H1 (cell line): ENCODE measurements at regions not wholly inside any gene's neighbourhood (a gene's known extent, or its start where the extent isn't known, plus 50 kb on each side); places are given as distances from the start of the nearest gene placed in this dataset.

Experiments used
- CTCF ChIA-PET: fragments of 300-600 bp; sonication (Branson Sonifier 250); formaldehyde crosslinking; loops from one replicate; lab custom pipeline; 2021; ENCODE audit not compliant: partially characterized antibody; lab: Charles Lee
- POLR2A ChIA-PET: fragments of 300-600 bp; sonication (Branson Sonifier 250); formaldehyde crosslinking; loops from one replicate; lab custom pipeline; 2021; ENCODE audit warnings: inconsistent platforms; ENCODE audit not compliant: partially characterized antibody; lab: Charles Lee
- DNase-seq, 2 experiments: peaks; one replicate each; pipeline versions ENCODE4 v3.0.0 to v3.0.0-alpha.2; 2010 to 2022; ENCODE audit warnings: low spot score in 2 of 2, low read depth in 1 of 2, mixed read lengths in 1 of 2
- FAIRE-seq: peaks from 2 replicates; lab custom pipeline; 2011; peaks lifted over from hg19 to GRCh38; lab: Jason Lieb, UNC
- H2AFZ ChIP-seq: 2 replicates; pipeline ENCODE4 v1.8.1; 2012; ENCODE audit warnings: low read length, inconsistent platforms
- H2AK5ac ChIP-seq: 2 replicates; pipeline ENCODE4 v1.6.1; 2013; ENCODE audit warnings: low read depth, low read length
- H2BK120ac ChIP-seq: replicated peaks from 2 replicates; pipeline ENCODE3; 2013; ENCODE audit warnings: low read depth, low read length, inconsistent platforms
- H2BK12ac ChIP-seq: 2 replicates; pipeline ENCODE4 v1.6.1; 2013; ENCODE audit warnings: low read depth, low read length
- H2BK15ac ChIP-seq: 2 replicates; pipeline ENCODE4 v1.6.1; 2013; ENCODE audit warnings: low read length
- H2BK20ac ChIP-seq: 2 replicates; pipeline ENCODE4 v1.6.1; 2013; ENCODE audit warnings: low read length
- H2BK5ac ChIP-seq: 2 replicates; pipeline ENCODE4 v1.6.1; 2013; ENCODE audit warnings: low read depth, low read length
- H3K14ac ChIP-seq: 2 replicates; pipeline ENCODE4 v1.6.1; 2013; ENCODE audit warnings: inconsistent platforms; ENCODE audit not compliant: insufficient read length
- H3K18ac ChIP-seq: 2 replicates; pipeline ENCODE4 v1.6.1; 2013; ENCODE audit warnings: low read length; ENCODE audit errors: extremely low read depth
- H3K23ac ChIP-seq: 2 replicates; pipeline ENCODE4 v1.6.1; 2013; ENCODE audit warnings: inconsistent platforms; ENCODE audit not compliant: insufficient read length
- H3K23me2 ChIP-seq: 2 replicates; pipeline ENCODE4 v1.6.1; 2013; ENCODE audit warnings: low read depth, low read length
- H3K27ac ChIP-seq: 2 replicates; pipeline ENCODE4 v1.6.1; 2011; ENCODE audit warnings: low read depth, low read length, inconsistent platforms
- H3K27me3 ChIP-seq, 4 experiments: replicated peaks in 1 of 4; 1 replicate in 1 of 4; 2 replicates in 3 of 4; pipeline versions ENCODE4 v1.6.1 to v1.8.1; 2011 to 2013; ENCODE audit warnings: low read length in 3 of 4, mild to moderate bottlenecking in 3 of 4, inconsistent platforms in 2 of 4, mixed read lengths in 2 of 4, moderate library complexity in 1 of 4; ENCODE audit not compliant: control insufficient read depth in 3 of 4, insufficient read depth in 3 of 4; ENCODE audit errors: extremely low read depth in 1 of 4
- H3K36me3 ChIP-seq, 4 experiments: 2 replicates each; pipeline versions ENCODE4 v1.6.1 to v1.8.1; 2011 to 2013; ENCODE audit warnings: mild to moderate bottlenecking in 4 of 4, low read length in 3 of 4, moderate library complexity in 2 of 4, control low read depth in 1 of 4, inconsistent platforms in 1 of 4; ENCODE audit not compliant: insufficient read depth in 4 of 4, control insufficient read depth in 2 of 4
- H3K4ac ChIP-seq: replicated peaks from 2 replicates; pipeline ENCODE3; 2013; ENCODE audit warnings: low read length, low read depth, mixed read lengths, inconsistent platforms; ENCODE audit not compliant: insufficient read length
- H3K4me1 ChIP-seq, 4 experiments: replicated peaks in 1 of 4; 1 replicate in 1 of 4; 2 replicates in 3 of 4; pipeline versions ENCODE4 v1.6.1 to v1.8.1; 2011 to 2013; ENCODE audit warnings: low read length in 3 of 4, inconsistent platforms in 2 of 4, mixed read lengths in 1 of 4; ENCODE audit not compliant: insufficient read depth in 4 of 4, control insufficient read depth in 3 of 4
- H3K4me2 ChIP-seq, 2 experiments: 2 replicates each; pipeline versions ENCODE4 v1.6.1 to v1.8.1; 2011 to 2013; ENCODE audit warnings: low read depth in 2 of 2, low read length in 2 of 2, control low read depth in 1 of 2, inconsistent platforms in 1 of 2, mild to moderate bottlenecking in 1 of 2; ENCODE audit not compliant: insufficient read depth in 1 of 2
- H3K4me3 ChIP-seq, 4 experiments: fragments of 200-600, 300-600 bp in 1 of 4; sonication (generic), shearing (Covaris generic), sonication (Bioruptor Twin) in 1 of 4; 2 replicates each; pipeline versions ENCODE4 v1.5.1 to v1.8.1; 2011 to 2016; ENCODE audit warnings: low read length in 4 of 4, low read depth in 3 of 4, control low read depth in 2 of 4, inconsistent platforms in 2 of 4, mild to moderate bottlenecking in 2 of 4, mixed read lengths in 1 of 4, moderate library complexity in 1 of 4; ENCODE audit not compliant: insufficient read depth in 2 of 4; ENCODE audit errors: extremely low read depth in 1 of 4
- H3K56ac ChIP-seq: replicated peaks from 2 replicates; pipeline ENCODE3; 2013; ENCODE audit warnings: low read depth, mild to moderate bottlenecking, mixed read lengths, low read length, inconsistent platforms; ENCODE audit not compliant: insufficient read length
- H3K79me1 ChIP-seq: 2 replicates; pipeline ENCODE4 v1.6.1; 2013; ENCODE audit warnings: low read depth, low read length, control low read depth
- H3K79me2 ChIP-seq, 2 experiments: 2 replicates each; pipeline versions ENCODE4 v1.6.1 to v1.8.1; 2012 to 2013; ENCODE audit warnings: low read length in 2 of 2, mild to moderate bottlenecking in 2 of 2, inconsistent platforms in 1 of 2; ENCODE audit not compliant: insufficient read depth in 2 of 2, control insufficient read depth in 1 of 2
- H3K9ac ChIP-seq, 4 experiments: replicated peaks in 1 of 4; 1 replicate in 1 of 4; 2 replicates in 3 of 4; pipeline versions ENCODE4 v1.6.1 to v1.8.1; 2011 to 2013; ENCODE audit warnings: low read depth in 3 of 4, low read length in 3 of 4, control low read depth in 2 of 4, mild to moderate bottlenecking in 2 of 4, moderate library complexity in 2 of 4, inconsistent platforms in 1 of 4; ENCODE audit errors: extremely low read depth in 1 of 4
- H3K9me3 ChIP-seq, 2 experiments: 2 replicates each; pipeline versions ENCODE4 v1.6.1 to v1.8.1; 2012 to 2013; ENCODE audit warnings: mild to moderate bottlenecking in 2 of 2, moderate library complexity in 2 of 2, control low read depth in 1 of 2, inconsistent platforms in 1 of 2, low read depth in 1 of 2, low read length in 1 of 2, mixed read lengths in 1 of 2; ENCODE audit not compliant: insufficient read depth in 2 of 2
- H4K20me1 ChIP-seq, 2 experiments: replicated peaks in 1 of 2; 2 replicates each; pipeline versions ENCODE3 to v1.8.1; 2011 to 2013; ENCODE audit warnings: inconsistent platforms in 2 of 2, low read length in 2 of 2, mild to moderate bottlenecking in 1 of 2; ENCODE audit not compliant: insufficient read depth in 2 of 2, control insufficient read depth in 1 of 2
- H4K5ac ChIP-seq: 2 replicates; pipeline ENCODE4 v1.6.1; 2013; ENCODE audit warnings: low read length, low read depth, mixed read lengths, inconsistent platforms; ENCODE audit not compliant: insufficient read length
- H4K8ac ChIP-seq: 2 replicates; pipeline ENCODE4 v1.8.0; 2013; ENCODE audit warnings: mild to moderate bottlenecking, moderate library complexity, low read length, inconsistent platforms; ENCODE audit not compliant: insufficient read depth; ENCODE audit errors: extremely low read depth
- H4K91ac ChIP-seq: replicated peaks from 2 replicates; pipeline ENCODE3; 2013; ENCODE audit warnings: low read length, mixed read lengths, inconsistent platforms; ENCODE audit not compliant: insufficient read length
- BACH1 ChIP-seq: IDR thresholded peaks from 2 replicates; pipeline ENCODE4 v1.6.1; 2012; ENCODE audit warnings: low read length, improper control_type of control experiment
- CHD2 ChIP-seq: IDR thresholded peaks from 2 replicates; pipeline ENCODE4 v1.6.1; 2012; ENCODE audit warnings: low read length, improper control_type of control experiment
- JUN ChIP-seq: IDR thresholded peaks from 2 replicates; pipeline ENCODE4 v1.6.1; 2011; ENCODE audit warnings: low read depth, mild to moderate bottlenecking, improper control_type of control experiment, low read length
- POLR2AphosphoS5 ChIP-seq: IDR thresholded peaks from 2 replicates; pipeline ENCODE4 v1.6.1; 2011; ENCODE audit warnings: low read depth, low read length
- POU5F1 ChIP-seq: IDR thresholded peaks from 2 replicates; pipeline ENCODE4 v1.6.1; 2011; ENCODE audit warnings: low read depth, mild to moderate bottlenecking, low read length, moderate library complexity
- SRF ChIP-seq: IDR thresholded peaks from 2 replicates; pipeline ENCODE4 v1.6.1; 2011; ENCODE audit warnings: mild to moderate bottlenecking, low read depth, low read length, moderate library complexity
- SUZ12 ChIP-seq: fragments of 200-600 bp; sonication (generic); IDR thresholded peaks from 2 replicates; pipeline ENCODE4 v1.6.1; 2012; ENCODE audit warnings: mild to moderate bottlenecking, inconsistent platforms, low read length, moderate library complexity, mixed read lengths
- TBP ChIP-seq: IDR thresholded peaks from 2 replicates; pipeline ENCODE4 v1.6.1; 2011; ENCODE audit warnings: low read depth, low read length, improper control_type of control experiment
- YY1 ChIP-seq: IDR thresholded peaks from 2 replicates; pipeline ENCODE4 v1.6.1; 2011; ENCODE audit warnings: low read depth, mild to moderate bottlenecking, low read length
- WGBS, 2 experiments: shearing (Covaris generic) in 1 of 2; methylation state at CpG; one replicate each; pipeline versions ENCODE4 v1.1.6 to v1.1.7; 2013 to 2015; ENCODE audit warnings: low lambda C conversion rate in 2 of 2, mixed read lengths in 2 of 2, inconsistent platforms in 1 of 2, low coverage in 1 of 2, missing lambda C conversion rate in 1 of 2; ENCODE audit not compliant: insufficient replicate concordance in 2 of 2, insufficient coverage in 1 of 2, insufficient read length in 1 of 2; ENCODE audit errors: extremely low coverage in 1 of 2, missing lambda C conversion rate in 1 of 2; 5-methylcytosine and 5-hydroxymethylcytosine counted together

DNA sequence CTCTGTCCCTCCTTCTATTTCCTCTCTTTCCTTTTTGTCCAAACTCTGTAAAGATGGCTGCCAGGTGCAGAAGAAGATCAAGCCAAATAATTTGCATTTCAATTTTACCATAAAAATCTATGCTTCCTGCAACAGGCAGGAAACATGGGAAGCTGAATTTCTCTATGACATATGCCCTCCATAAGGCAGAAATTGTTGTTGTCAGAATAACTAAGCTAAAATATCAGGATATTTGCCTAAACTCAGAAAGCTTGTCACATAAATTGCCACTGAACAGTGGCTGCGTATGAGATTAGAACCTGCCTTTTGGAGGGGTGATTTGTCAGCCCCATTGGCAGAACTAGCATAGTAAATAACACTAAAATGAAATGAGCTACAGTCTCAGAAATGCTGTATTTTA, 288.3 kb upstream of the LMCD1 start:
- Histone ChIP-seq H2BK20ac (no peak overlapping the region), H2BK5ac (no peak overlapping the region), H3K4me2 (no peak overlapping the region), H3K9me3 (no peaks in the 10 kb centered on the region), H3K36me3 (no peaks in the 10 kb centered on the region), H4K8ac (no peak overlapping the region), H3K14ac (no peak overlapping the region), H2BK15ac (no peak overlapping the region), H2AFZ (no peak overlapping the region), H2BK12ac (no peak overlapping the region), H3K79me1 (no peaks in the 10 kb centered on the region), H3K23me2 (no peaks in the 10 kb centered on the region), H3K4me1 (no peaks in the 10 kb centered on the region), H3K4me3 (no peak overlapping the region), H4K5ac (no peak overlapping the region), H2BK120ac (no peak overlapping the region), H3K4ac (no peak overlapping the region), H3K9ac (no peak overlapping the region), H3K56ac (no peak overlapping the region), H3K18ac (peak overlapping the region; percentile 4; the same call in 1 of the 2 replicates)
- FAIRE-seq, result no peak
- WGBS, 2 experiments, result 88% methylated on average over 1 of the region's 1 CpG; no CpG with 5 or more reads in 1 of the 2 experiments
- POLR2A ChIA-PET, result no interaction called here
- no peak for DNase-seq
- TF ChIP-seq YY1, result no peak
- TF ChIP-seq CHD2, result no peak
- no peak for TF ChIP-seq TBP
- no peak for TF ChIP-seq POLR2AphosphoS5
- no peak for TF ChIP-seq SUZ12
- no peak for TF ChIP-seq JUN
- TF ChIP-seq SRF, result no peak
- TF ChIP-seq BACH1, result no peak
- no peak for TF ChIP-seq POU5F1
- TF ChIP-seq, all 59 proteins: peak for 0
- no peak overlapping the region for H4K91ac ChIP-seq
- no peaks in the 10 kb centered on the region for H4K20me1 ChIP-seq
- H3K27me3 ChIP-seq, result no peaks in the 10 kb centered on the region
- no peaks in the 10 kb centered on the region for H3K79me2 ChIP-seq
- no peak overlapping the region for H3K27ac ChIP-seq
- no peak overlapping the region for H3K23ac ChIP-seq
- no peak overlapping the region for H2AK5ac ChIP-seq
- CTCF ChIA-PET, result interaction anchor here (1.0 to 13.9 kb wide), 2 partner anchors 9 to 26 kb away, joined by 5 to 99 read pairs; no protein-coding TSS in a partner anchor
